ENCODE measurements at regions not wholly inside any gene's neighbourhood (a gene's known extent, or its start where the extent isn't known, plus 50 kb on each side); places are given as distances from the start of the nearest gene placed in this dataset.

GRCh38 chr3:148232389-148232788, 465.3 kb upstream of the AGTR1 start:
- no peaks in the 10 kb centered on the region for H3K9me3 ChIP-seq
- H3K27ac ChIP-seq = no peak overlapping the region
- intact Hi-C loops (cut with DNase I; ENCODE audit: low total_unique reads) = no loop called here
- H3K4me1 ChIP-seq = no peaks in the 10 kb centered on the region
- DNase-seq = no peak
- TF ChIP-seq POLR2AphosphoS5 (IDR thresholded peaks at IDR 0.05) = no peak
- TF ChIP-seq POLR2A (IDR thresholded peaks at IDR 0.05) = no peak
- TF ChIP-seq CTCF (IDR thresholded peaks at IDR 0.05 in 8 of 11, conservative IDR thresholded peaks at IDR 0.05 in 3 of 11) = no peak
- H3K27me3 ChIP-seq (replicated peaks in 1 of 7) = no peaks in the 10 kb centered on the region
- WGBS, 5 donors = 66 to 87% (median 84%) methylated on average over 3 of the region's 3 CpGs
- no peaks in the 10 kb centered on the region for H3K36me3 ChIP-seq
- no peak overlapping the region for H3K4me3 ChIP-seq

GRCh38 chr3:148233403-148233802, 464.3 kb upstream of the AGTR1 start:
- Histone ChIP-seq H3K27ac (no peak overlapping the region), H3K9me3 (no peaks in the 10 kb centered on the region), H3K36me3 (no peaks in the 10 kb centered on the region), H3K4me1 (no peaks in the 10 kb centered on the region), H3K4me3 (no peak overlapping the region), H3K27me3 (replicated peaks in 1 of 7) (no peaks in the 10 kb centered on the region)
- intact Hi-C loops (cut with DNase I; ENCODE audit: low total_unique reads) = no loop called here
- WGBS, 5 donors = 51 to 82% (median 60%) methylated on average over 1 of the region's 1 CpG
- TF ChIP-seq POLR2A (IDR thresholded peaks at IDR 0.05) (no peak), CTCF (IDR thresholded peaks at IDR 0.05 in 8 of 11, conservative IDR thresholded peaks at IDR 0.05 in 3 of 11) (no peak), POLR2AphosphoS5 (IDR thresholded peaks at IDR 0.05) (no peak)
- DNase-seq = no peak

GRCh38 chr3:148234536-148234935, 463.2 kb upstream of the AGTR1 start:
- Histone ChIP-seq H3K36me3 (no peaks in the 10 kb centered on the region), H3K27ac (no peak overlapping the region), H3K9me3 (no peaks in the 10 kb centered on the region), H3K4me3 (no peak overlapping the region), H3K27me3 (replicated peaks in 1 of 7) (no peaks in the 10 kb centered on the region), H3K4me1 (no peaks in the 10 kb centered on the region)
- no peak for DNase-seq
- TF ChIP-seq POLR2AphosphoS5 (IDR thresholded peaks at IDR 0.05) (no peak), CTCF (IDR thresholded peaks at IDR 0.05 in 8 of 11, conservative IDR thresholded peaks at IDR 0.05 in 3 of 11) (no peak), POLR2A (IDR thresholded peaks at IDR 0.05) (no peak)
- intact Hi-C loops (cut with DNase I; ENCODE audit: low total_unique reads) = no loop called here
- WGBS, 5 donors = 35 to 50% (median 40%) methylated on average over 1 of the region's 1 CpG

- no peaks in the 10 kb centered on the region for H3K36me3 ChIP-seq
- H3K27ac ChIP-seq = no peak overlapping the region
- no peak overlapping the region for H3K4me3 ChIP-seq
- intact Hi-C loops (cut with DNase I; ENCODE audit: low total_unique reads) = no loop called here
- no peaks in the 10 kb centered on the region for H3K27me3 ChIP-seq (replicated peaks in 1 of 7)
- H3K9me3 ChIP-seq = no peaks in the 10 kb centered on the region
- WGBS, 5 donors = 77 to 89% (median 78%) methylated on average over 3 of the region's 3 CpGs
- TF ChIP-seq POLR2AphosphoS5 (IDR thresholded peaks at IDR 0.05) (no peak), CTCF (IDR thresholded peaks at IDR 0.05 in 8 of 11, conservative IDR thresholded peaks at IDR 0.05 in 3 of 11) (no peak), POLR2A (IDR thresholded peaks at IDR 0.05) (no peak)
- DNase-seq = no peak
- H3K4me1 ChIP-seq = no peaks in the 10 kb centered on the region
Measured at GRCh38 chr3:148235566-148235965, 462.1 kb upstream of the AGTR1 start.
